Testis (tissue), 2 donors: ENCODE measurements at regions not wholly inside any gene's neighbourhood (a gene's known extent, or its start where the extent isn't known, plus 50 kb on each side); places are given as distances from the start of the nearest gene placed in this dataset.
A peak's percentile ranks its signal among the peaks of the same experiment; 100 is the strongest.

Experiments used
- DNase-seq: peaks from one replicate; pipeline ENCODE4 v3.0.0-alpha.2; 2019
- H3K27ac ChIP-seq, 2 donors: fragments of 200-600 bp; sonication (generic); one replicate each; pipeline ENCODE4 v1.5.1; 2019
- H3K27me3 ChIP-seq: fragments of 200-600 bp; sonication (generic); one replicate; pipeline ENCODE4 v1.5.1; 2019
- H3K36me3 ChIP-seq: fragments of 200-600 bp; sonication (generic); one replicate; pipeline ENCODE4 v1.5.1; 2017; ENCODE audit warnings: low read depth; ENCODE audit errors: missing control alignments
- H3K4me1 ChIP-seq: fragments of 200-600 bp; sonication (generic); one replicate; pipeline ENCODE4 v1.5.1; 2019
- H3K4me3 ChIP-seq, 2 donors: fragments of 200-600 bp; sonication (generic); one replicate each; pipeline ENCODE4 v1.5.1; 2017 to 2019
- H3K9me3 ChIP-seq: fragments of 200-600 bp; sonication (generic); one replicate; pipeline ENCODE4 v1.5.1; 2017
- CTCF ChIP-seq, 3 experiments: fragments of 450-650 bp in 2 of 3; fragments of 200-600 bp in 1 of 3; sonication (generic) in 1 of 3; IDR thresholded peaks; one replicate each; pipeline ENCODE4 v1.5.1; 2016 to 2019; ENCODE audit warnings: antibody characterized with exemption in 3 of 3, mild to moderate bottlenecking in 2 of 3, moderate library complexity in 1 of 3
- POLR2A ChIP-seq: fragments of 450-650 bp; IDR thresholded peaks from one replicate; pipeline ENCODE4 v1.6.1; 2017; ENCODE audit warnings: antibody characterized with exemption, mild to moderate bottlenecking, moderate library complexity
- WGBS, 2 donors: methylation state at CpG; one replicate each; pipeline ENCODE4 v1.1.5; 2018; 5-methylcytosine and 5-hydroxymethylcytosine counted together
- intact Hi-C: fragments of 100-400 bp; cut with DNase I; formaldehyde crosslinking; loops from one replicate; pipeline ENCODE4 v1.15.1; 2023; ENCODE audit warnings: low total_unique reads

DNA sequence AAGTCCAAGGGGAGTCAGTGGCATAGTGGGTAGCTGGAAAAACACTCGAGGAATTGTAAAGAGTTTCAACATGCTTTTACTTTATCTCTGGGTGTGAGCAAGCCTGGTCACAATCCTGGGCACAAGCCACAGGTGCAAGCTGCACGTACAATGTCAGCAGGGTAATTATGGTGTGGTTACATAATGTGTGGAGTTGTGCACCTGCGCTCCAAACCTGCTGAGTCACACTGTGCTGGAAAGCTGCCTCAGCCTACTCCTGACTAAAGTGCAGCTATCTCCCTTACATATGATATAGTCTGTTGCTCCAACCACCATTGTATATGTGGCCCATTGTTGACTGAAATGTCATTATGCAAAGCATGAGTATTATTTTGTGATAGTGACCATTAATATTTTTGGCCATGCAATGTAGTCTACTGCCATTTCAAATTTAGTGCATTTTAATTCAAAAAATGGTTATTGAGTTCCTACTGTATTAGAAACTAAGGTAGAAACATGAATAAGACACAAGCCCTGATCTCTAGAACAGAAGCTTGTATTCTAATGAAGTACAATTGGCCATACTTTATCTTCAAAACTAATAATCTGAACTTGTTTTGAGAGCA lies 160.9 kb upstream of the SLC30A5 start:
- no peaks in the 10 kb centered on the region for H3K36me3 ChIP-seq
- no peak overlapping the region for H3K4me3 ChIP-seq
- no peaks in the 10 kb centered on the region for H3K27me3 ChIP-seq
- peak; percentile 49 for DNase-seq
- WGBS, 2 donors = 94 to 96% methylated on average over 3 of the region's 3 CpGs
- TF ChIP-seq POLR2A (no peak), CTCF (IDR thresholded peaks at IDR 0.05) (no peak)
- H3K9me3 ChIP-seq = no peaks in the 10 kb centered on the region
- no peak overlapping the region for H3K27ac ChIP-seq
- intact Hi-C loops = no loop called here
- H3K4me1 ChIP-seq = no peaks in the 10 kb centered on the region

GRCh38 chr5:68942169-68942568 lies 151.6 kb upstream of the SLC30A5 start:
- no peaks in the 10 kb centered on the region for H3K9me3 ChIP-seq
- no peak overlapping the region for H3K27ac ChIP-seq
- peaks cover 6% of the 10 kb centered on the region for H3K4me1 ChIP-seq
- DNase-seq = no peak
- no peak overlapping the region for H3K4me3 ChIP-seq
- intact Hi-C loops = no loop called here
- no peak for TF ChIP-seq POLR2A
- TF ChIP-seq CTCF (IDR thresholded peaks at IDR 0.05) = no peak
- no peaks in the 10 kb centered on the region for H3K27me3 ChIP-seq
- no peaks in the 10 kb centered on the region for H3K36me3 ChIP-seq
- 96 to 97% methylated on average over 2 of the region's 2 CpGs for WGBS, 2 donors

DNA sequence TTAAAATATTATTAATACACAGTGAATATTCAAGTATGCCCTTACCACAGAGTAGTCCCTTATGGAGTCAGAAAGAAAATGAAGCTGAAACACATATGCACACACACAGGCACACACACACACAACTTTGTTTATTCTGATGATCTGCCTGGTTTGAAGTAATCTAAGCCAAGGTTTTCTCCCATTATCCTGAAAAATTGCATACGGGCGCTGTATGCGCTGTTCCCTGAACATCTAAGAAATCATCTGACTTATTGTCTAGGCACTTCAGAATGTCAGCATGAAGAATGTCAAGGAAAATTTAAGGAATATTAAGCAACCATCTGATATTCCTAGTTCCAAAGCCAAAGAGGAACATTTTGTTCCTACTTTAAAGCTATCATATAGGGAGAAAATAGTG lies 147.1 kb upstream of the SLC30A5 start:
- H3K27ac ChIP-seq = peak overlapping the region in 1 of 2 donors; percentile 20
- peaks cover 25% of the 10 kb centered on the region for H3K4me1 ChIP-seq

DNA sequence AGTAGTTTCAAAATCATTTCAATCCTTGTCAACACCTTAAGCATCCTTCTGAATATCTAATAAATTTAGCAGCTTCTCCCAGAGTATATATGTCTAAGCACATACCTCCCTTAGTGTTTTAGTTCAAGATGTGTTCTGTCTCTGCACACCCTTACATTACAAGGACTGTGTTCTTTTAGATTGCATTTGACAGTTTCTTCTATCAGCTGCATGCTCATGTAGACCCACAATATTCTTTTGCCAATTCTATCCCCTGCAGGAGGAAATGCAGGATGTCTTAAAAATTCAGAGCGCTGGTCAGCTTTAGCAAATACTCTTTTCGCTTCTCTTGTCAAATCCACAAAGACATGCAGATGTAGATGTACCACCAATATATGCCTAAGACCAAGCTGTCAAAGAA lies 145.8 kb upstream of the SLC30A5 start:
- no peaks in the 10 kb centered on the region for H3K9me3 ChIP-seq
- 69 to 95% methylated on average over 2 of the region's 2 CpGs for WGBS, 2 donors
- TF ChIP-seq CTCF (IDR thresholded peaks at IDR 0.05) (no peak), POLR2A (no peak)
- H3K4me1 ChIP-seq = peaks cover 25% of the 10 kb centered on the region
- intact Hi-C loops = no loop called here
- H3K4me3 ChIP-seq = no peak overlapping the region
- H3K36me3 ChIP-seq = no peaks in the 10 kb centered on the region
- H3K27ac ChIP-seq = no peak overlapping the region
- DNase-seq = no peak
- H3K27me3 ChIP-seq = no peaks in the 10 kb centered on the region

More for the DNA sequence above, 147.1 kb upstream of the SLC30A5 start:
- DNase-seq = no peak
- 76 to 80% methylated on average over 3 of the region's 3 CpGs for WGBS, 2 donors
- no peak overlapping the region for H3K4me3 ChIP-seq
- TF ChIP-seq POLR2A = no peak
- TF ChIP-seq CTCF (IDR thresholded peaks at IDR 0.05) = no peak
- H3K36me3 ChIP-seq = no peaks in the 10 kb centered on the region
- intact Hi-C loops = no loop called here
- no peaks in the 10 kb centered on the region for H3K9me3 ChIP-seq
- H3K27me3 ChIP-seq = no peaks in the 10 kb centered on the region

- Histone ChIP-seq H3K4me1 (peaks cover 19% of the 10 kb centered on the region), H3K27ac (peak overlapping the region in 1 of 2 donors; percentile 11), H3K27me3 (no peaks in the 10 kb centered on the region), H3K36me3 (no peaks in the 10 kb centered on the region), H3K9me3 (no peaks in the 10 kb centered on the region), H3K4me3 (no peak overlapping the region)
- TF ChIP-seq POLR2A (no peak), CTCF (IDR thresholded peaks at IDR 0.05) (no peak)
- intact Hi-C loops = no loop called here
- DNase-seq = no peak
- 60 to 72% methylated on average over 3 of the region's 3 CpGs for WGBS, 2 donors
These were observed 144.6 kb upstream of the SLC30A5 start for GRCh38 chr5:68949256-68949655.
